ENCODE measurements at regions not wholly inside any gene's neighbourhood (a gene's known extent, or its start where the extent isn't known, plus 50 kb on each side); places are given as distances from the start of the nearest gene placed in this dataset.

- no peak for TF ChIP-seq CTCF (IDR thresholded peaks at IDR 0.05)
- no peak for TF ChIP-seq POLR2A (IDR thresholded peaks at IDR 0.05)
Observed at GRCh38 chr5:121415270-121415669, 436.4 kb upstream of the FTMT start.

Data from heart left ventricle (tissue), 13 donors.